ENCODE measurements at regions not wholly inside any gene's neighbourhood (a gene's known extent, or its start where the extent isn't known, plus 50 kb on each side); places are given as distances from the start of the nearest gene placed in this dataset.

DNA sequence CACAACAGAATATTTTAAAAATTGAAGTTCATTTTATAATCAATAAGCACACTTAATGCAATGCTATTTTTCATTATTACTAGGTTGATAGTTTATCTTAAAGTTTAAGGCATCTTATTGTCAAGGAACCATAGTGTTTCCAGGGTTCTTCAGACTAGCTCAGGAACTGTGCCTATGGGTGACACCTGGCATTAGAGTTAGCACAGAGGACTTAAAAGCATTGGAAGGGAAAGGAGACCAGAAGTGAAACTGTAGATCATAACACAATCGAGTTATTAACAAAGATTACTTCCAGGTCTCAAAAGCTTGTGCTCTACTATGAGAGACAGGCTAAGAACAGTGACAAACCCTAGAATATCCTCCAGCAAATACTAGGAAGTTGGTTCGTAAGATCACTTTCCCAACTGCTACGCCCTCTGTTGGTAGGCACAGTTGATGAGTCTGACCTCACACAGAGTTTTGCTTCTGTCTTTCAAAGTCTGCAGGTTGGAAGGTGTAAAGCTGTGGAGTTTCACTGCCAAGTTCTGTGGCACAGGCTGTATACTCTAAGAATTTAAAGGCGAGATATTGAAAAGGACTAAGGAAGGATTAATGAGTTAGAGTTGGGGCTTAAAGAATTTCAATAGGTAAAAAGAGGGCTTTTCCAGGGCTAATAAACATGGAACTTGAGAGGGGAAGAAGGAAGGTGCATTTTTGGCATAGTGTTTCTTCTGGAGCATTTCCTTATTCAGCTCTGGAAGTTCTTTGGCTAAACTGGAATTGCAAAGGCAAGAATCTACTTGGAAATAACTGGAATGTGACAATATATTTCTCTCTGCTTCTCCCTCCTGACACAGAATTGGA is 531.3 kb upstream of the JAG1 start:
- Histone ChIP-seq H4K20me1 (ENCODE audit: control insufficient read depth, insufficient read depth) (no peaks in the 10 kb centered on the region), H3K4me1 (ENCODE audit: control insufficient read depth, insufficient read depth, low read length) (no peaks in the 10 kb centered on the region), H2AFZ (ENCODE audit: control insufficient read depth, low read depth, low read length) (peak overlapping the region; percentile 79), H3K79me2 (ENCODE audit: control insufficient read depth, insufficient read depth, low read length) (no peaks in the 10 kb centered on the region), H3K4me3 (no peak overlapping the region), H3K9ac (ENCODE audit: control insufficient read depth, insufficient read depth, low read length) (no peak overlapping the region), H3K9me3 (replicated peaks; ENCODE audit: control insufficient read depth, insufficient read depth, low read length) (no peaks in the 10 kb centered on the region), H3K27ac (ENCODE audit: control insufficient read depth, insufficient read depth) (no peak overlapping the region), H3K27me3 (replicated peaks in 1 of 2; ENCODE audit: control insufficient read depth in 2 of 2, insufficient read depth in 2 of 2, low read length in 1 of 2) (no peaks in the 10 kb centered on the region; a peak in 1 of 4 replicates), H3K36me3 (ENCODE audit: control insufficient read depth in 2 of 2, insufficient read depth in 2 of 2, low read length in 1 of 2) (no peaks in the 10 kb centered on the region), H3K4me2 (ENCODE audit: control insufficient read depth, insufficient read depth) (peak overlapping the region; percentile 17; the same call in 1 of the 2 replicates)
- ATAC-seq (peak; percentile 99), DNase-seq (ENCODE audit: low read depth, low spot score) (peak; percentile 50), FAIRE-seq (peak; percentile 92)
- intact Hi-C loops (cut with micrococcal nuclease; ENCODE audit: unreplicated experiment) (loop anchor here (1.0 to 2.0 kb wide), 4 partner anchors 62 to 652 kb away; no protein-coding TSS in a partner anchor), in situ Hi-C loops (cut with MboI) (loop anchor here (10.0 kb wide), 1 partner anchor 650 kb away; no protein-coding TSS in a partner anchor)
- ChIA-PET RAD21 (ENCODE audit: unreplicated experiment) (interaction anchor here (0.6 to 2.5 kb wide), 20 partner anchors 9 to 653 kb away, joined by 3 to 29 read pairs (median 4); partner anchors contain the start of gene JAG1), SMC1A (ENCODE audit: uncharacterized antibody, unreplicated experiment) (interaction anchor here (0.7 to 6.1 kb wide), 30 partner anchors 9 to 729 kb away, joined by 3 to 87 read pairs (median 4); no protein-coding TSS in a partner anchor), POLR2A (interaction anchor here (0.6 to 0.7 kb wide), 2 partner anchors 107 to 647 kb away, joined by 3 to 4 read pairs; no protein-coding TSS in a partner anchor), CTCF (interaction anchor here (0.6 to 3.3 kb wide), 43 partner anchors 9 to 737 kb away, joined by 3 to 64 read pairs (median 4); no protein-coding TSS in a partner anchor)
- 6% methylated on average over 4 of the region's 4 CpGs for whole genome bisulfite sequencing (ENCODE audit: insufficient coverage, insufficient replicate concordance, low lambda C conversion rate, missing lambda C conversion rate)
- BruUV-seq (replicated peaks): no TSS peak
- no peak for TF ChIP-seq POLR2A (IDR thresholded peaks at IDR 0.05; ENCODE audit: low read depth, low read length)
- no peak for TF ChIP-seq POLR2AphosphoS2 (IDR thresholded peaks at IDR 0.05; ENCODE audit: low read depth, low read length)
- TF ChIP-seq, protein P1, sequence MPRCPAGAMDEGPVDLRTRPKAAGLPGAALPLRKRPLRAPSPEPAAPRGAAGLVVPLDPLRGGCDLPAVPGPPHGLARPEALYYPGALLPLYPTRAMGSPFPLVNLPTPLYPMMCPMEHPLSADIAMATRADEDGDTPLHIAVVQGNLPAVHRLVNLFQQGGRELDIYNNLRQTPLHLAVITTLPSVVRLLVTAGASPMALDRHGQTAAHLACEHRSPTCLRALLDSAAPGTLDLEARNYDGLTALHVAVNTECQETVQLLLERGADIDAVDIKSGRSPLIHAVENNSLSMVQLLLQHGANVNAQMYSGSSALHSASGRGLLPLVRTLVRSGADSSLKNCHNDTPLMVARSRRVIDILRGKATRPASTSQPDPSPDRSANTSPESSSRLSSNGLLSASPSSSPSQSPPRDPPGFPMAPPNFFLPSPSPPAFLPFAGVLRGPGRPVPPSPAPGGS (IDR thresholded peaks at IDR 0.05; ENCODE audit: borderline replicate concordance, insufficient read depth, low read depth, low read length, poor library complexity, severe bottlenecking): no peak
- TF ChIP-seq IKZF1 (conservative IDR thresholded peaks at IDR 0.05): peak; percentile 54; the same call in 1 of the 2 replicates
- no peak for TF ChIP-seq ZNF217 (IDR thresholded peaks at IDR 0.05)
- TF ChIP-seq, protein P2, sequence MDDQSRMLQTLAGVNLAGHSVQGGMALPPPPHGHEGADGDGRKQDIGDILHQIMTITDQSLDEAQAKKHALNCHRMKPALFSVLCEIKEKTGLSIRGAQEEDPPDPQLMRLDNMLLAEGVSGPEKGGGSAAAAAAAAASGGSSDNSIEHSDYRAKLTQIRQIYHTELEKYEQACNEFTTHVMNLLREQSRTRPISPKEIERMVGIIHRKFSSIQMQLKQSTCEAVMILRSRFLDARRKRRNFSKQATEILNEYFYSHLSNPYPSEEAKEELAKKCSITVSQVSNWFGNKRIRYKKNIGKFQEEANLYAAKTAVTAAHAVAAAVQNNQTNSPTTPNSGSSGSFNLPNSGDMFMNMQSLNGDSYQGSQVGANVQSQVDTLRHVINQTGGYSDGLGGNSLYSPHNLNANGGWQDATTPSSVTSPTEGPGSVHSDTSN (IDR thresholded peaks at IDR 0.05; ENCODE audit: insufficient replicate concordance, low read depth, low read length): no peak
- no peak for TF ChIP-seq PAX5 (IDR thresholded peaks at IDR 0.05; ENCODE audit: borderline replicate concordance, low read depth, low read length)
- TF ChIP-seq CHD2 (IDR thresholded peaks at IDR 0.05; ENCODE audit: borderline replicate concordance, low read depth, low read length): no peak
- TF ChIP-seq SMC3 (IDR thresholded peaks at IDR 0.05; ENCODE audit: borderline replicate concordance, low read length): peak; percentile 84
- no peak for TF ChIP-seq TCF3 (IDR thresholded peaks at IDR 0.05; ENCODE audit: borderline replicate concordance, insufficient read depth, low read depth, low read length)
- peak; percentile 67; the same call in 1 of the 2 replicates for TF ChIP-seq SMARCA5 (IDR thresholded peaks at IDR 0.05)
- TF ChIP-seq NRF1 (conservative IDR thresholded peaks at IDR 0.05; ENCODE audit: low read depth, low read length): no peak
- TF ChIP-seq, protein P3, sequence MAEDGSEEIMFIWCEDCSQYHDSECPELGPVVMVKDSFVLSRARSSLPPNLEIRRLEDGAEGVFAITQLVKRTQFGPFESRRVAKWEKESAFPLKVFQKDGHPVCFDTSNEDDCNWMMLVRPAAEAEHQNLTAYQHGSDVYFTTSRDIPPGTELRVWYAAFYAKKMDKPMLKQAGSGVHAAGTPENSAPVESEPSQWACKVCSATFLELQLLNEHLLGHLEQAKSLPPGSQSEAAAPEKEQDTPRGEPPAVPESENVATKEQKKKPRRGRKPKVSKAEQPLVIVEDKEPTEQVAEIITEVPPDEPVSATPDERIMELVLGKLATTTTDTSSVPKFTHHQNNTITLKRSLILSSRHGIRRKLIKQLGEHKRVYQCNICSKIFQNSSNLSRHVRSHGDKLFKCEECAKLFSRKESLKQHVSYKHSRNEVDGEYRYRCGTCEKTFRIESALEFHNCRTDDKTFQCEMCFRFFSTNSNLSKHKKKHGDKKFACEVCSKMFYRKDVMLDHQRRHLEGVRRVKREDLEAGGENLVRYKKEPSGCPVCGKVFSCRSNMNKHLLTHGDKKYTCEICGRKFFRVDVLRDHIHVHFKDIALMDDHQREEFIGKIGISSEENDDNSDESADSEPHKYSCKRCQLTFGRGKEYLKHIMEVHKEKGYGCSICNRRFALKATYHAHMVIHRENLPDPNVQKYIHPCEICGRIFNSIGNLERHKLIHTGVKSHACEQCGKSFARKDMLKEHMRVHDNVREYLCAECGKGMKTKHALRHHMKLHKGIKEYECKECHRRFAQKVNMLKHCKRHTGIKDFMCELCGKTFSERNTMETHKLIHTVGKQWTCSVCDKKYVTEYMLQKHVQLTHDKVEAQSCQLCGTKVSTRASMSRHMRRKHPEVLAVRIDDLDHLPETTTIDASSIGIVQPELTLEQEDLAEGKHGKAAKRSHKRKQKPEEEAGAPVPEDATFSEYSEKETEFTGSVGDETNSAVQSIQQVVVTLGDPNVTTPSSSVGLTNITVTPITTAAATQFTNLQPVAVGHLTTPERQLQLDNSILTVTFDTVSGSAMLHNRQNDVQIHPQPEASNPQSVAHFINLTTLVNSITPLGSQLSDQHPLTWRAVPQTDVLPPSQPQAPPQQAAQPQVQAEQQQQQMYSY (CRISPR knock-in tag; IDR thresholded peaks at IDR 0.05): no peak
- TF ChIP-seq CREM (IDR thresholded peaks at IDR 0.05; ENCODE audit: low read depth): no peak
- TF ChIP-seq, protein P4, sequence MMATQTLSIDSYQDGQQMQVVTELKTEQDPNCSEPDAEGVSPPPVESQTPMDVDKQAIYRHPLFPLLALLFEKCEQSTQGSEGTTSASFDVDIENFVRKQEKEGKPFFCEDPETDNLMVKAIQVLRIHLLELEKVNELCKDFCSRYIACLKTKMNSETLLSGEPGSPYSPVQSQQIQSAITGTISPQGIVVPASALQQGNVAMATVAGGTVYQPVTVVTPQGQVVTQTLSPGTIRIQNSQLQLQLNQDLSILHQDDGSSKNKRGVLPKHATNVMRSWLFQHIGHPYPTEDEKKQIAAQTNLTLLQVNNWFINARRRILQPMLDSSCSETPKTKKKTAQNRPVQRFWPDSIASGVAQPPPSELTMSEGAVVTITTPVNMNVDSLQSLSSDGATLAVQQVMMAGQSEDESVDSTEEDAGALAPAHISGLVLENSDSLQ (IDR thresholded peaks at IDR 0.05): peak; percentile 20; the same call in 1 of the 2 replicates

All from GM12878 (cell line).